Ectodermal cell (in vitro differentiated cells): ENCODE measurements at regions not wholly inside any gene's neighbourhood (a gene's known extent, or its start where the extent isn't known, plus 50 kb on each side); places are given as distances from the start of the nearest gene placed in this dataset.

ENCODE experiments used
- H3K27ac ChIP-seq: 2 replicates; pipeline ENCODE4 v1.7.0; 2013; ENCODE audit warnings: mild to moderate bottlenecking, low read depth, low read length; ENCODE audit not compliant: insufficient read depth, poor library complexity, severe bottlenecking
- H3K27me3 ChIP-seq: 2 replicates; pipeline ENCODE4 v1.7.0; 2013; ENCODE audit warnings: mild to moderate bottlenecking, low read length; ENCODE audit not compliant: insufficient read depth, control insufficient read depth, poor library complexity, severe bottlenecking
- H3K36me3 ChIP-seq: one replicate; pipeline ENCODE4 v1.7.0; 2013; ENCODE audit warnings: low read length; ENCODE audit not compliant: control insufficient read depth, insufficient read depth
- H3K4me1 ChIP-seq: one replicate; pipeline ENCODE4 v1.7.0; 2013; ENCODE audit warnings: low read length; ENCODE audit not compliant: control insufficient read depth, insufficient read depth
- H3K4me3 ChIP-seq: 2 replicates; pipeline ENCODE4 v1.7.0; 2013; ENCODE audit warnings: low read depth, low read length, control low read depth; ENCODE audit not compliant: insufficient read depth
- H3K9me3 ChIP-seq: 2 replicates; pipeline ENCODE4 v1.7.0; 2013; ENCODE audit warnings: mild to moderate bottlenecking, low read length, moderate library complexity; ENCODE audit not compliant: control insufficient read depth
- WGBS, 2 experiments: methylation state at CpG; one replicate each; pipeline ENCODE4 v1.1.7; 2013; ENCODE audit warnings: missing lambda C conversion rate in 2 of 2; 5-methylcytosine and 5-hydroxymethylcytosine counted together

DNA sequence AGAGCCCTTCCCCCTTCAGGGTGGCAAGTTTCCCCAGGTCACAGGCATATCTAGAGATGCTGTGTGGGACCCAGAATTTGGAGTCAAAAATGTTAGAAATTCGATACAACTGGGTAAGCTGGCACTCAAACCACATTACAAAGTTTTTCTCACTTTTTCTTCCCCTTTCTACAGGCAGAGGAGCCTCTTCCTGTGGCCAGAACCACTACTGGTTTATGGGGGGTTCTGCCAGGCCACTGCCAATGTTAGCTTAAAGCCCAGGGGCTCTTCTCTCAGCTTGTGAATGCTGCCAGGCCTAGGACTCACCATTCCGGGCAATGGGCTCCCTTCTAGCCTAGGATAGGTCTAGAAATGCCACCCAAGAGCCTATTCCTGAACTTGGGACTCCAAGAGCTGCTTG lies 617.9 kb upstream of the PHF14 start:
- Histone ChIP-seq H3K27ac (no peak overlapping the region), H3K9me3 (no peaks in the 10 kb centered on the region), H3K4me1 (no peaks in the 10 kb centered on the region), H3K4me3 (no peak overlapping the region), H3K27me3 (no peaks in the 10 kb centered on the region), H3K36me3 (no peaks in the 10 kb centered on the region)
- 85 to 91% methylated on average over 2 of the region's 2 CpGs for WGBS, 2 experiments

DNA sequence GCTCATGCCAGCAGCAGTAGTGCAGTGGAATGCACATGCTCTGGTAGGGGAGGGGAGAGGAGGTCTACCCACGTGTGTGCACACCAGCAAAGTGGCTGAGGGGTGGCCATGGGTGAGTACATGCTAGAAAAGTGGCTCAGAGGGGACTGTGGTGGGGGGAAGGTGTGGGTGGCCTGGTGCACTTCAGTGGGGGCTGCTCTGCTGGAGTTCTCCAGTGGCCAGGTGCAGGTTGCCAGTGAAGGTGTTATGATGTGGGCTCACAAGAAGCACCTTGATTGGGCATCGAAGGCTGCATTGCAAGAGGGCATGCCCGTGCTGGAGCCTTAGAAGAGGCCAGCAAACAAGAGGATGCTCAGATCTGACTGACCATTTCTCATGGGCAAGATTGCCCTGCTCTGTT lies 613.6 kb upstream of the PHF14 start:
- Histone ChIP-seq H3K27ac (no peak overlapping the region), H3K4me1 (no peaks in the 10 kb centered on the region), H3K27me3 (no peaks in the 10 kb centered on the region), H3K9me3 (no peaks in the 10 kb centered on the region), H3K36me3 (no peaks in the 10 kb centered on the region), H3K4me3 (no peak overlapping the region)
- 76 to 77% methylated on average over 3 of the region's 3 CpGs for WGBS, 2 experiments

GRCh38 chr7:10401793-10402192 lies 571.9 kb upstream of the PHF14 start:
- Histone ChIP-seq H3K9me3 (peaks cover 6% of the 10 kb centered on the region), H3K4me3 (no peak overlapping the region), H3K27me3 (no peaks in the 10 kb centered on the region), H3K27ac (no peak overlapping the region), H3K4me1 (no peaks in the 10 kb centered on the region), H3K36me3 (no peaks in the 10 kb centered on the region)

DNA sequence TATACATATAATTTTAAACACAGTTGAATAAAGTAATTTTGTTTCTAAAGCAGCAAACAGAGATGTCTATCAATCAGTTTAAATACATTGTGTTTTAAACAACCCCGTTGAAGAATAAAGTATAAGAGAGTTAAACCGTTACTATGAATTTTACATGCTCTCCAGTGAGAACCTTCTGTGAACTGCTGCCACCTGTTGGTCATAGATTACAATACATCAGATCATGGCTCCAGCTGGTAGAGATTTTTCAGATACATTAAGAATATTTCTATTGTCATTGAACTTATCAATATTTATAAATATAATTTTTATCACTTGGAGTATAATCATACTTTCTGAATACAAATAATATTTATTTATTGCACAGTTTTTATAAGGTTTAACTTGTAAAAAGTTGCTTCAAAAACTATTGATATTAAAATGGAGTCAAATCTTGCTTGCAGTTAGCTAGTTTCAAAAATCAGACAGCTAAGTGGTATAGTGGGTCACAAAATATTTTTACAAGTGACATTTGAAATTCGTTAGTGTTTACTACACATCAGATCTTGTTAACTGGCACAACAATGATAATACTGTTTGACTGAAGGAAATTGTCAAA lies 561.2 kb upstream of the PHF14 start:
- H3K4me3 ChIP-seq = no peak overlapping the region
- WGBS, 2 experiments = 29 to 38% methylated on average over 2 to 3 of the region's 3 CpGs
- no peaks in the 10 kb centered on the region for H3K9me3 ChIP-seq
- no peaks in the 10 kb centered on the region for H3K4me1 ChIP-seq
- H3K36me3 ChIP-seq = no peaks in the 10 kb centered on the region
- H3K27ac ChIP-seq = no peak overlapping the region
- H3K27me3 ChIP-seq = no peaks in the 10 kb centered on the region

- no peak overlapping the region for H3K4me3 ChIP-seq
- H3K27ac ChIP-seq = no peak overlapping the region
- H3K27me3 ChIP-seq = no peaks in the 10 kb centered on the region
- no peaks in the 10 kb centered on the region for H3K4me1 ChIP-seq
- no peaks in the 10 kb centered on the region for H3K36me3 ChIP-seq
- H3K9me3 ChIP-seq = no peaks in the 10 kb centered on the region
- 89 to 91% methylated on average over 2 of the region's 2 CpGs for WGBS, 2 experiments
Observed at GRCh38 chr7:10418985-10419384, 554.7 kb upstream of the PHF14 start.

GRCh38 chr7:10429031-10429430 lies 544.6 kb upstream of the PHF14 start:
- no peak overlapping the region for H3K27ac ChIP-seq

GRCh38 chr7:10429511-10429910 lies 544.2 kb upstream of the PHF14 start:
- Histone ChIP-seq H3K36me3 (no peaks in the 10 kb centered on the region), H3K27ac (no peak overlapping the region), H3K4me1 (peaks cover 13% of the 10 kb centered on the region), H3K4me3 (no peak overlapping the region), H3K9me3 (no peaks in the 10 kb centered on the region), H3K27me3 (no peaks in the 10 kb centered on the region)
- WGBS, 2 experiments = 66 to 67% methylated on average over 1 of the region's 1 CpG

More at GRCh38 chr7:10429031-10429430, 544.6 kb upstream of the PHF14 start:
- Histone ChIP-seq H3K27me3 (no peaks in the 10 kb centered on the region), H3K36me3 (no peaks in the 10 kb centered on the region), H3K4me1 (peaks cover 13% of the 10 kb centered on the region), H3K9me3 (no peaks in the 10 kb centered on the region), H3K4me3 (no peak overlapping the region)
- WGBS, 2 experiments = 0 to 38% methylated on average over 1 to 2 of the region's 2 CpGs

GRCh38 chr7:10436302-10436701 lies 537.4 kb upstream of the PHF14 start:
- H3K27ac ChIP-seq = no peak overlapping the region
- no peaks in the 10 kb centered on the region for H3K27me3 ChIP-seq
- H3K36me3 ChIP-seq = no peaks in the 10 kb centered on the region
- H3K4me1 ChIP-seq = no peaks in the 10 kb centered on the region
- H3K9me3 ChIP-seq = no peaks in the 10 kb centered on the region
- no peak overlapping the region for H3K4me3 ChIP-seq
- 95 to 100% methylated on average over 2 of the region's 2 CpGs for WGBS, 2 experiments

GRCh38 chr7:10439027-10439426 lies 534.6 kb upstream of the PHF14 start:
- no peaks in the 10 kb centered on the region for H3K9me3 ChIP-seq
- no peak overlapping the region for H3K4me3 ChIP-seq
- no peak overlapping the region for H3K27ac ChIP-seq
- H3K36me3 ChIP-seq = no peaks in the 10 kb centered on the region
- 93 to 98% methylated on average over 3 of the region's 3 CpGs for WGBS, 2 experiments
- H3K27me3 ChIP-seq = no peaks in the 10 kb centered on the region
- H3K4me1 ChIP-seq = no peaks in the 10 kb centered on the region

- no peaks in the 10 kb centered on the region for H3K9me3 ChIP-seq
- no peaks in the 10 kb centered on the region for H3K4me1 ChIP-seq
- H3K27ac ChIP-seq = no peak overlapping the region
- no peaks in the 10 kb centered on the region for H3K27me3 ChIP-seq
- no peaks in the 10 kb centered on the region for H3K36me3 ChIP-seq
- H3K4me3 ChIP-seq = no peak overlapping the region
Observed at GRCh38 chr7:10455936-10456335, 517.7 kb upstream of the PHF14 start.

- WGBS, 2 experiments = 88 to 100% methylated on average over 1 to 2 of the region's 2 CpGs
Observed at GRCh38 chr7:10460474-10460873, 513.2 kb upstream of the PHF14 start.

More at GRCh38 chr7:10460474-10460873, 513.2 kb upstream of the PHF14 start:
- Histone ChIP-seq H3K4me1 (no peaks in the 10 kb centered on the region), H3K4me3 (no peak overlapping the region), H3K27ac (no peak overlapping the region), H3K27me3 (no peaks in the 10 kb centered on the region), H3K9me3 (no peaks in the 10 kb centered on the region), H3K36me3 (no peaks in the 10 kb centered on the region)
